PFSK-1 (cell line): ENCODE measurements at regions not wholly inside any gene's neighbourhood (a gene's known extent, or its start where the extent isn't known, plus 50 kb on each side); places are given as distances from the start of the nearest gene placed in this dataset.

Experiments
- FOXP2 ChIP-seq: optimal IDR thresholded peaks from 2 replicates; pipeline ENCODE3; 2011; ENCODE audit warnings: borderline replicate concordance, control low read depth, inconsistent platforms; ENCODE audit not compliant: insufficient read depth; ENCODE audit errors: extremely low read length, extremely low read depth
- POLR2AphosphoS5 ChIP-seq: IDR thresholded peaks from 2 replicates; pipeline ENCODE4 v1.6.1; 2012; ENCODE audit warnings: low read depth, mild to moderate bottlenecking, control low read depth, low read length, moderate library complexity
- SIN3A ChIP-seq: IDR thresholded peaks from 2 replicates; pipeline ENCODE4 v1.6.1; 2012; ENCODE audit warnings: mild to moderate bottlenecking, low read length, moderate library complexity, borderline replicate concordance; ENCODE audit not compliant: insufficient read depth
- TAF1 ChIP-seq: IDR thresholded peaks from 2 replicates; pipeline ENCODE4 v1.6.1; 2012; ENCODE audit warnings: low read length, control low read depth, borderline replicate concordance; ENCODE audit not compliant: insufficient read depth
- TF ChIP-seq, protein P1 (sequence below), 2 experiments: IDR thresholded peaks; 2 replicates each; pipeline versions ENCODE4 v1.6.1 to v1.8.0; 2011 to 2012; ENCODE audit warnings: low read depth in 2 of 2, low read length in 2 of 2, control low read depth in 1 of 2, inconsistent platforms in 1 of 2, mild to moderate bottlenecking in 1 of 2, moderate library complexity in 1 of 2; ENCODE audit not compliant: insufficient read depth in 1 of 2

DNA sequence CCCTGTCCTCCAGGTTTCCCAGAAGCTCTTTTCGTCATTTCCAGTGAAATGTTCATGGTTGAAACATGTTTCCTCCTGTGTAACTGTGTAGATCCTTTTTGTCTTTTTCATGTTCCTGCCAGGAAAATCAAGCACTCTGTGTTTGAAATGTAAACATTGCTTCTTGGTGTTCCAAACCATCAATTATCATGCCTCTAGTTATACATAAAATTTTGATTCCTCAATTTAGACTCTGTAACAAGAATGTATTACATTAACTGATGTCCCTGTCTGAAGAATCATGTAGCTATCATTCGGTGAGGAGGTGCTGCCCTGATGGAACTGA lies 546.3 kb upstream of the CITED2 start:
- TF ChIP-seq SIN3A (no peak), POLR2AphosphoS5 (no peak), FOXP2 (no peak), TAF1 (no peak)
- TF ChIP-seq, protein P1, sequence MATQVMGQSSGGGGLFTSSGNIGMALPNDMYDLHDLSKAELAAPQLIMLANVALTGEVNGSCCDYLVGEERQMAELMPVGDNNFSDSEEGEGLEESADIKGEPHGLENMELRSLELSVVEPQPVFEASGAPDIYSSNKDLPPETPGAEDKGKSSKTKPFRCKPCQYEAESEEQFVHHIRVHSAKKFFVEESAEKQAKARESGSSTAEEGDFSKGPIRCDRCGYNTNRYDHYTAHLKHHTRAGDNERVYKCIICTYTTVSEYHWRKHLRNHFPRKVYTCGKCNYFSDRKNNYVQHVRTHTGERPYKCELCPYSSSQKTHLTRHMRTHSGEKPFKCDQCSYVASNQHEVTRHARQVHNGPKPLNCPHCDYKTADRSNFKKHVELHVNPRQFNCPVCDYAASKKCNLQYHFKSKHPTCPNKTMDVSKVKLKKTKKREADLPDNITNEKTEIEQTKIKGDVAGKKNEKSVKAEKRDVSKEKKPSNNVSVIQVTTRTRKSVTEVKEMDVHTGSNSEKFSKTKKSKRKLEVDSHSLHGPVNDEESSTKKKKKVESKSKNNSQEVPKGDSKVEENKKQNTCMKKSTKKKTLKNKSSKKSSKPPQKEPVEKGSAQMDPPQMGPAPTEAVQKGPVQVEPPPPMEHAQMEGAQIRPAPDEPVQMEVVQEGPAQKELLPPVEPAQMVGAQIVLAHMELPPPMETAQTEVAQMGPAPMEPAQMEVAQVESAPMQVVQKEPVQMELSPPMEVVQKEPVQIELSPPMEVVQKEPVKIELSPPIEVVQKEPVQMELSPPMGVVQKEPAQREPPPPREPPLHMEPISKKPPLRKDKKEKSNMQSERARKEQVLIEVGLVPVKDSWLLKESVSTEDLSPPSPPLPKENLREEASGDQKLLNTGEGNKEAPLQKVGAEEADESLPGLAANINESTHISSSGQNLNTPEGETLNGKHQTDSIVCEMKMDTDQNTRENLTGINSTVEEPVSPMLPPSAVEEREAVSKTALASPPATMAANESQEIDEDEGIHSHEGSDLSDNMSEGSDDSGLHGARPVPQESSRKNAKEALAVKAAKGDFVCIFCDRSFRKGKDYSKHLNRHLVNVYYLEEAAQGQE (IDR thresholded peaks at IDR 0.05; ENCODE audit: insufficient read depth in 1 of 2, low read depth in 2 of 2, low read length in 2 of 2): no peak

DNA sequence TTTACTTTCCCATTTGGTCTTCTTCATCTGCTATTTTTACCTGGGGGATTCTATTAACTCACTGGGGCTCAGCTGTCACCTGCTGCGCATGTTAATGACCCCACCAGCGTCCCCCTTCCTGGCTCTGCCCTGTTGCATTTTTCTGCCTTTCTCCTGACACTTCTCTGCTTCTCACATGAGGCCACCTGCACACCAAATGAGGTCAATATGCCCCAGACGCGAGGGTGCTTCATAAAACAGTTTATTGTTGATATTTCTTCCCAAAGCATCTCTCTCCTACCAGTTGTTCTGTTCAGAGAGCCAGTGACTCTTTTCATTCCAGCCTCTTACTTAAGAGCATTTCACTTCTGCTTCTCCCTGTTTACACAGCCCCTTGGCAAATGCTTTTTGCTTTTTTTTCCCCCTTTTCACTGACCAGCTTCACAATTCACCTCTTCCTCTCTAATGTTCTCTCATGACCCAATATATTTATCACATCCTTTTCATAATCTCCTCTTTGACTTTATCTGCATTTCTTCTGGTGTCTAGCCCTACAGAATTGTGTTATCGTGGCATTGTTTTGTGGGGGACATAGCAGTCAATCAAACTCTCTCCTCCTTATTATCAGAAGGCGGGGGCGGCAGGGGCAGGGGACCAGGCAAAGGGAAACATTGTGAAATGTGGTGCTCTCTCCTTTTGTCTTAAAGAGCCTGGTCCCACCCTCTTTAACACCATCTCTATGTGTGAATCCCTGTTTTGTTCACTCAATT lies 545.8 kb upstream of the CITED2 start:
- TF ChIP-seq FOXP2 (no peak), POLR2AphosphoS5 (no peak), TAF1 (no peak), SIN3A (no peak)
- TF ChIP-seq, protein P1 (IDR thresholded peaks at IDR 0.05; ENCODE audit: insufficient read depth in 1 of 2, low read depth in 2 of 2, low read length in 2 of 2): no peak

DNA sequence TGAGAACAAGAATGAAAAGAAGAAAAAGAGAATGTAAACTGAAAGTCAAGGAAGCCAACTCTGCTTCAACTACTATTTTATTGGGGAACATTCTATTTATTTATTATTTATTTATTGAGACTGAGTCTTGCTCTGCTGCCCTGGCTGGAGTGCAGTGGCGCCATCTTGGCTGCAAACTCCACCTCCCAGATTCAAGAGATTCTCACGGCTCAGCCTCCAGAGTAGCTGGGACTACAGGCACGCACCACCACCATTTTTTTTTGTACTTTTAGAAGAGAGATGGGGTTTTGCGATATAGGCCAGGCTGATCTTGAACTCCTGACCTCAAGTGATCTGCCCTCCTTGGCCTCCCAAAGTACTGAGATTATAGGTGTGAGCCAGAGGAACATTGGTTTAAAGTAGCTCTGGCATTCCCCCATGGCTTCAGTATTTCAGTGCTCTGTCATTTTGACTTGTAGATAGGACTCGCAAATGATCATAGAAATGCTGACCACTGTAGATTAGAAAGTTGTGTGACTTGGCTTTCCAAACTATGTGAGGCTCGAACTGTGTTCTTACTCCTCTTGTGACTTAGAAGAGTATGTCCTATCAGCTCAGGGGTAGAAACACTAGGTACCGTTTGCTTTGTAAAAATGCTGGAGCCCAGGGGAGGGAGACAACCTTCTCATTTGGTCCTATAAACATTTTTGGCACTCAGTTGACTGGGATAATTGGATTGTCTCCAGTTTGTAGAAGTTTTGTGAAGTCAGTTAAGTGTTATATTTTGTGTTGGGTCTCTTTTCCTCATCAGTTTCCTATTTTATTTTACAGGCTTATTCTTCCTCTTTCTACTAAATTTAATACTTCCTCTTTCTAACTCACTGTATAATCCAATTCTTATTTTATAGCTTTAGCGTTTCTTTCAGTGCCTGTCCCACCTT lies 544.9 kb upstream of the CITED2 start:
- TF ChIP-seq POLR2AphosphoS5 (no peak), SIN3A (no peak), TAF1 (no peak)
- TF ChIP-seq, protein P1 (IDR thresholded peaks at IDR 0.05; ENCODE audit: insufficient read depth in 1 of 2, low read depth in 2 of 2, low read length in 2 of 2): no peak

DNA sequence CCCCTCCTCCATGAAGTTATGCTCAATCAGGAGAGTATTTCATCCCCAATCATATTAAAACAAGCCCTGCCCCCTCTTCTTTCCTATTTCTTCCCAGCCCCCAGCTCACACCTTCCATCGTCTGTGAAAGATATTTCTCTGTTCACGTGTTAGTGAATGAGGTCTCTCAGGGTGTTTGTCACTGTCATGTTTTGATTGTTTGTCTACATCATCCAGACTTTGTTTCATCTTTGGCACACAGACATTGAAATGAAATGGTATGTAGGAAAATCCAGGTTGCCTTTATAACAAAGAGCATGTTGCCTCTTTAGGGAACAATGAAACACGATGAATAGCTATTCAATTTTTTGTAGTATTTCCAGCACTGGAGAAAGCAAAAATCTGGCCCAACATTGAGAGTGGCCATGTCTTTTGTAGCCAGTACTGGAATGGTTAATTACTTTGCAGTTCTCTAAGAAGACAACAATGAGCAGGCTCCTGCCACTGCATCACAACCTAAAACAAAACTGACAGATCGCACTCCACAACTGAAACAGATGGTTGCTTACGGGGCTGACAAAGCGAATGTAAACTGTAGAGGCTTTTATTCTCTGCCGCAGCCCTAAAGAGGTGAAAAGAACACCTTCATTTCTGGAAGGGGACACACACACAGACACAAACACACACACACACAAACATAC lies 543.6 kb upstream of the CITED2 start:
- TF ChIP-seq TAF1 (no peak), FOXP2 (no peak), POLR2AphosphoS5 (no peak), SIN3A (no peak)
- TF ChIP-seq, protein P1 (IDR thresholded peaks at IDR 0.05; ENCODE audit: insufficient read depth in 1 of 2, low read depth in 2 of 2, low read length in 2 of 2): no peak
